Fibroblast of lung (primary cell): ENCODE measurements at regions not wholly inside any gene's neighbourhood (a gene's known extent, or its start where the extent isn't known, plus 50 kb on each side); places are given as distances from the start of the nearest gene placed in this dataset.

Experiments used
- CTCF ChIP-seq, 2 donors: IDR thresholded peaks in 1 of 2; conservative IDR thresholded peaks in 1 of 2; 1 replicate in 1 of 2; 2 replicates in 1 of 2; pipeline ENCODE4 v1.5.1; 2011 to 2012; ENCODE audit warnings: low read length in 2 of 2, control low read depth in 1 of 2, inconsistent platforms in 1 of 2, low read depth in 1 of 2, mild to moderate bottlenecking in 1 of 2
- EZH2 ChIP-seq: IDR thresholded peaks from 2 replicates; pipeline ENCODE4 v1.5.1; 2012; ENCODE audit warnings: low read length, control low read depth, mild to moderate bottlenecking; ENCODE audit errors: missing control alignments

GRCh38 chr4:13263967-13264525 is 220.1 kb downstream of the RAB28 start:
- TF ChIP-seq CTCF (conservative IDR thresholded peaks at IDR 0.05 in 1 of 2, IDR thresholded peaks at IDR 0.05 in 1 of 2; ENCODE audit: low read depth in 1 of 2, low read length in 2 of 2) (no peak), EZH2 (no peak)
